MM.1S (cell line): ENCODE measurements at regions not wholly inside any gene's neighbourhood (a gene's known extent, or its start where the extent isn't known, plus 50 kb on each side); places are given as distances from the start of the nearest gene placed in this dataset.

Experiments used
- EZH2 ChIP-seq: fragments of 300-600 bp; sonication (generic); optimal IDR thresholded peaks from 2 replicates; pipeline ENCODE3; 2017; ENCODE audit warnings: low read depth, mild to moderate bottlenecking, antibody characterized with exemption, low read length, mixed read lengths
- EZH2phosphoT487 ChIP-seq: fragments of 300-600 bp; sonication (generic); IDR thresholded peaks from 2 replicates; pipeline ENCODE4 v1.6.1; 2018; ENCODE audit warnings: antibody characterized with exemption, low read length
- TF ChIP-seq, protein P1 (sequence below): fragments of 300-600 bp; sonication (generic); IDR thresholded peaks from 2 replicates; pipeline ENCODE4 v1.5.1; 2016; ENCODE audit warnings: antibody characterized with exemption, low read length, mixed read lengths

DNA sequence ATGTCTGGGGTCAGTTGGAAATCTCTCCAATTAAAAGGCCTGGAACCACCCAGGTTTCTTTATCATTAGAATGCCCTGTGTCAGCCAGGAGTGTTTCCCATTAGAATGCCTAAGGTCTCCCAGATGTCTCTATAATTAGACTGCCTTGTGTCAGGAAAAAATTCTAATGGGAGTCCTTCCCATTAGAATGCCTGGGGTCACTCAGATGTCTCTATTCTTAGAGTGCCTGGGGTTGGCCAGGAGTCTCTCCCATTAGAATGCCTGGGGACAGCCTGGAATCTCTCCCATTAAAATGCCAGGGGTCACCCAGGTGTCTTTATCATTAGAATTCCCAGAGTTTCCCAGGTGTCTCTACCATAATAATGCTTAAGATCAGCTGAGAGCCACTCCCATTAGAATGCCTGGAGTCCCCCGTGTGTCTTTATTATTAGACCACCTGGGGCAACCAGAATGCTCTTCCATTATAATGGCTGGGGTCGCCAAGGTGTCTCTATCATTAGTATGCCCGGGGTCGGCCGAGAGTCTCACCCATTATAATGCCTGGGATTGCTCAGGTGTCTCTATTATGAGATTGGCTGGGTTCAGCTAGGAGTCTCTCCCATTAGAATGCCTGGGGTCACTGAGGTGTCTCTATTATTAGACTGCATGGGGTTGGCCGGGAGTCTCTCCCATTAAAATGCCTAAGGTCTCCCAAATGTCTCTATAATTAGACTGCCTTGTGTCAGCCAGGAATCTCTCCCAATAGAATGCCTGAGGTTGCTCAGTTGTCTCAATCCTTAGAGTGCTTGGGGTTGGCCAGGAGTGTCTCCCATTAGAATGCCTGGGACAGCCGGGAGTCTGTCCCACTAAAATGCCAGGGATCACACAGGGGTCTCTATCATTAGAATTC, 2254.6 kb downstream of the TP53TG3F start:
- TF ChIP-seq, protein P1, sequence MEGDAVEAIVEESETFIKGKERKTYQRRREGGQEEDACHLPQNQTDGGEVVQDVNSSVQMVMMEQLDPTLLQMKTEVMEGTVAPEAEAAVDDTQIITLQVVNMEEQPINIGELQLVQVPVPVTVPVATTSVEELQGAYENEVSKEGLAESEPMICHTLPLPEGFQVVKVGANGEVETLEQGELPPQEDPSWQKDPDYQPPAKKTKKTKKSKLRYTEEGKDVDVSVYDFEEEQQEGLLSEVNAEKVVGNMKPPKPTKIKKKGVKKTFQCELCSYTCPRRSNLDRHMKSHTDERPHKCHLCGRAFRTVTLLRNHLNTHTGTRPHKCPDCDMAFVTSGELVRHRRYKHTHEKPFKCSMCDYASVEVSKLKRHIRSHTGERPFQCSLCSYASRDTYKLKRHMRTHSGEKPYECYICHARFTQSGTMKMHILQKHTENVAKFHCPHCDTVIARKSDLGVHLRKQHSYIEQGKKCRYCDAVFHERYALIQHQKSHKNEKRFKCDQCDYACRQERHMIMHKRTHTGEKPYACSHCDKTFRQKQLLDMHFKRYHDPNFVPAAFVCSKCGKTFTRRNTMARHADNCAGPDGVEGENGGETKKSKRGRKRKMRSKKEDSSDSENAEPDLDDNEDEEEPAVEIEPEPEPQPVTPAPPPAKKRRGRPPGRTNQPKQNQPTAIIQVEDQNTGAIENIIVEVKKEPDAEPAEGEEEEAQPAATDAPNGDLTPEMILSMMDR, result no peak
- TF ChIP-seq EZH2 (no peak), EZH2phosphoT487 (no peak)
